ENCODE measurements at regions not wholly inside any gene's neighbourhood (a gene's known extent, or its start where the extent isn't known, plus 50 kb on each side); places are given as distances from the start of the nearest gene placed in this dataset.

- DNase-seq, result no peak
These were observed 229.5 kb downstream of the UBE3D start for GRCh38 chr6:82836022-82836575.

DNA sequence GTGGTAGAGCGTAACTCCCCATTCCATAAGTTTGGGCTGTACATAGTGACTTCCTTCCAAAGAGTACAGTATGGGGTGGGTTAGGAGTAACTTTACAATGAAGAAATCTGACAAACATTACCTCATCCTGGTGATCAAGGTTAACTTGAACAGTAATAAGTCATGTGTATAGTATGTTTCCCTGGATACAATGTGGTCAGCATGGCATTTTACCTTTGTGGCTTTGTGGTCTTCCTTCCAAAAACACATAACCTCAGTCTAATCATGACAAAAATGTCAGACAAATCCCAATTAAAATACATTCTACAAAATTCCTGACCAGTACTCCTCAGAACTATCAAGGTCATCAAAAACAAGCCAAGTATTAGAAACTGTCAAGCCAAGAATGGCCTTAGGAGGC lies 225.1 kb downstream of the UBE3D start:
- DNase-seq, result no peak

- no peak for DNase-seq
These were observed 224.3 kb downstream of the UBE3D start for GRCh38 chr6:82841309-82841708.

Measured in DMS79 treated with DMSO at 0.1 percent for 48 hours (cell line).